ENCODE measurements at regions not wholly inside any gene's neighbourhood (a gene's known extent, or its start where the extent isn't known, plus 50 kb on each side); places are given as distances from the start of the nearest gene placed in this dataset.

DNA sequence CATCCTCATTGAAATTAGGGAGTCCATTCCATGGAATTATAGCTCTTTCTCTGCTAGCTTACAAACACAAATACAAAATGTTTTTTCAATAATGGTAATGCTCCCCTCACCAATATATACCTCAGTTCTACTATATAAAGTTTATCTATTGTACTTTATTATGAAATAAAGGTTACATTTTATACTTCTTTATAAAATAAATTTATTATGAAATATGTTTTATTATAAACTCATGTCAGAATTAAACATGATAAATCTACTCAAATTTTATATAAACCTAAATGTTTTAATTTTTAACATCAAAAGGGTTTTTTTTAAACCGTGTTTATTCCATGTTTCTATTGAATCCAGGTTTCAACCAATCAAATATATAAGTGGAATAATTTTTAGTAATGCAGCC lies 646.1 kb upstream of the PCDH20 start:
- TF ChIP-seq CREB1 (CRISPR knock-in tag; IDR thresholded peaks at IDR 0.05; ENCODE audit: low read depth) (no peak), EZH2 (IDR thresholded peaks at IDR 0.05; ENCODE audit: low read depth, unreplicated experiment) (no peak), CTCF (conservative IDR thresholded peaks at IDR 0.05; ENCODE audit: low read depth in 2 of 2) (no peak), STAT1 (IDR thresholded peaks at IDR 0.05; ENCODE audit: unreplicated experiment) (no peak), NANOG (IDR thresholded peaks at IDR 0.05; ENCODE audit: borderline replicate concordance) (no peak), POLR2AphosphoS5 (IDR thresholded peaks at IDR 0.05; ENCODE audit: low read depth) (no peak), EZH2phosphoT487 (IDR thresholded peaks at IDR 0.05; ENCODE audit: unreplicated experiment) (no peak), ZNF331 (CRISPR knock-in tag; IDR thresholded peaks at IDR 0.05; ENCODE audit: low read depth) (no peak), REST (IDR thresholded peaks at IDR 0.05; ENCODE audit: unreplicated experiment) (no peak)
- TF ChIP-seq, protein P1, sequence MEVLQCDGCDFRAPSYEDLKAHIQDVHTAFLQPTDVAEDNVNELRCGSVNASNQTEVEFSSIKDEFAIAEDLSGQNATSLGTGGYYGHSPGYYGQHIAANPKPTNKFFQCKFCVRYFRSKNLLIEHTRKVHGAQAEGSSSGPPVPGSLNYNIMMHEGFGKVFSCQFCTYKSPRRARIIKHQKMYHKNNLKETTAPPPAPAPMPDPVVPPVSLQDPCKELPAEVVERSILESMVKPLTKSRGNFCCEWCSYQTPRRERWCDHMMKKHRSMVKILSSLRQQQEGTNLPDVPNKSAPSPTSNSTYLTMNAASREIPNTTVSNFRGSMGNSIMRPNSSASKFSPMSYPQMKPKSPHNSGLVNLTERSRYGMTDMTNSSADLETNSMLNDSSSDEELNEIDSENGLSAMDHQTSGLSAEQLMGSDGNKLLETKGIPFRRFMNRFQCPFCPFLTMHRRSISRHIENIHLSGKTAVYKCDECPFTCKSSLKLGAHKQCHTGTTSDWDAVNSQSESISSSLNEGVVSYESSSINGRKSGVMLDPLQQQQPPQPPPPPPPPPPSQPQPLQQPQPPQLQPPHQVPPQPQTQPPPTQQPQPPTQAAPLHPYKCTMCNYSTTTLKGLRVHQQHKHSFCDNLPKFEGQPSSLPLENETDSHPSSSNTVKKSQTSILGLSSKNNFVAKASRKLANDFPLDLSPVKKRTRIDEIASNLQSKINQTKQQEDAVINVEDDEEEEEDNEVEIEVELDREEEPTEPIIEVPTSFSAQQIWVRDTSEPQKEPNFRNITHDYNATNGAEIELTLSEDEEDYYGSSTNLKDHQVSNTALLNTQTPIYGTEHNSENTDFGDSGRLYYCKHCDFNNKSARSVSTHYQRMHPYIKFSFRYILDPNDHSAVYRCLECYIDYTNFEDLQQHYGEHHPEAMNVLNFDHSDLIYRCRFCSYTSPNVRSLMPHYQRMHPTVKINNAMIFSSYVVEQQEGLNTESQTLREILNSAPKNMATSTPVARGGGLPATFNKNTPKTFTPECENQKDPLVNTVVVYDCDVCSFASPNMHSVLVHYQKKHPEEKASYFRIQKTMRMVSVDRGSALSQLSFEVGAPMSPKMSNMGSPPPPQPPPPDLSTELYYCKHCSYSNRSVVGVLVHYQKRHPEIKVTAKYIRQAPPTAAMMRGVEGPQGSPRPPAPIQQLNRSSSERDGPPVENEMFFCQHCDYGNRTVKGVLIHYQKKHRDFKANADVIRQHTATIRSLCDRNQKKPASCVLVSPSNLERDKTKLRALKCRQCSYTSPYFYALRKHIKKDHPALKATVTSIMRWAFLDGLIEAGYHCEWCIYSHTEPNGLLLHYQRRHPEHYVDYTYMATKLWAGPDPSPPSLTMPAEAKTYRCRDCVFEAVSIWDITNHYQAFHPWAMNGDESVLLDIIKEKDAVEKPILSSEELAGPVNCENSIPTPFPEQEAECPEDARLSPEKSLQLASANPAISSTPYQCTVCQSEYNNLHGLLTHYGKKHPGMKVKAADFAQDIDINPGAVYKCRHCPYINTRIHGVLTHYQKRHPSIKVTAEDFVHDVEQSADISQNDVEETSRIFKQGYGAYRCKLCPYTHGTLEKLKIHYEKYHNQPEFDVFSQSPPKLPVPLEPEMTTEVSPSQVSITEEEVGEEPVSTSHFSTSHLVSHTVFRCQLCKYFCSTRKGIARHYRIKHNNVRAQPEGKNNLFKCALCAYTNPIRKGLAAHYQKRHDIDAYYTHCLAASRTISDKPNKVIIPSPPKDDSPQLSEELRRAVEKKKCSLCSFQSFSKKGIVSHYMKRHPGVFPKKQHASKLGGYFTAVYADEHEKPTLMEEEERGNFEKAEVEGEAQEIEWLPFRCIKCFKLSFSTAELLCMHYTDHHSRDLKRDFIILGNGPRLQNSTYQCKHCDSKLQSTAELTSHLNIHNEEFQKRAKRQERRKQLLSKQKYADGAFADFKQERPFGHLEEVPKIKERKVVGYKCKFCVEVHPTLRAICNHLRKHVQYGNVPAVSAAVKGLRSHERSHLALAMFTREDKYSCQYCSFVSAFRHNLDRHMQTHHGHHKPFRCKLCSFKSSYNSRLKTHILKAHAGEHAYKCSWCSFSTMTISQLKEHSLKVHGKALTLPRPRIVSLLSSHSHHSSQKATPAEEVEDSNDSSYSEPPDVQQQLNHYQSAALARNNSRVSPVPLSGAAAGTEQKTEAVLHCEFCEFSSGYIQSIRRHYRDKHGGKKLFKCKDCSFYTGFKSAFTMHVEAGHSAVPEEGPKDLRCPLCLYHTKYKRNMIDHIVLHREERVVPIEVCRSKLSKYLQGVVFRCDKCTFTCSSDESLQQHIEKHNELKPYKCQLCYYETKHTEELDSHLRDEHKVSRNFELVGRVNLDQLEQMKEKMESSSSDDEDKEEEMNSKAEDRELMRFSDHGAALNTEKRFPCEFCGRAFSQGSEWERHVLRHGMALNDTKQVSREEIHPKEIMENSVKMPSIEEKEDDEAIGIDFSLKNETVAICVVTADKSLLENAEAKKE (CRISPR knock-in tag; IDR thresholded peaks at IDR 0.05), result no peak

Data from GM23338 (cell line).